Fibroblast of mammary gland (primary cell): ENCODE measurements at regions not wholly inside any gene's neighbourhood (a gene's known extent, or its start where the extent isn't known, plus 50 kb on each side); places are given as distances from the start of the nearest gene placed in this dataset.
"Not testable (repeated sequence)": the region's sequence is repeated elsewhere in the genome, so short reads cannot be mapped to it uniquely, and the experiment has no call there.

Experiments
- DNase-seq: peaks from one replicate; pipeline ENCODE4 v3.0.0-alpha.2; 2010; ENCODE audit warnings: low read depth
- H3K4me3 ChIP-seq: 2 replicates; pipeline ENCODE4 v1.5.1; 2011; ENCODE audit warnings: low read depth, mild to moderate bottlenecking, low read length, moderate library complexity; ENCODE audit not compliant: control insufficient read depth
- TF ChIP-seq, protein P1 (sequence below): conservative IDR thresholded peaks from 2 replicates; pipeline ENCODE4 v1.5.1; 2011; ENCODE audit warnings: low read depth, low read length, inconsistent platforms; ENCODE audit not compliant: control insufficient read depth, insufficient read depth

DNA sequence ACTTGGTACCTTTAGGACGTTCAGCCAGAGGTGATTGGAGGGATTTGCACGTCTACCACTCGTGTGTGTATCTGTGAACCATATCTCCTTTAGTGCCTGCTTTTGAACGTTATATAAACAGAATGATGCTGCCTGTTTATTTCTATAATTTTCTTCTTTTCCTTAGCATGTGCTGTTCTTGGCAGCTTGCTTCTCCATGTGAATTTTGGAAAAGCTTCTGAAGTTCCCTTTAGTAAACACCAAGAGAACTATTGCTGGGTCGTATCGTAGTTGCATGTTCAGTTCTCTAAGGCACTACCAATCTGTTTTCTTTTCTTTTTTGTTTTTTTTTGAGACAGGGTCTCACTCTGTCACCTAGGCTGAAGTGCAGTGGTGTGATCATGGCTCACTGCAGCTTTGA lies 73.8 kb upstream of the FANCC start:
- not testable (repeated sequence) for H3K4me3 ChIP-seq, DNase-seq

- H3K4me3 ChIP-seq: no peak overlapping the region
- TF ChIP-seq, protein P1, sequence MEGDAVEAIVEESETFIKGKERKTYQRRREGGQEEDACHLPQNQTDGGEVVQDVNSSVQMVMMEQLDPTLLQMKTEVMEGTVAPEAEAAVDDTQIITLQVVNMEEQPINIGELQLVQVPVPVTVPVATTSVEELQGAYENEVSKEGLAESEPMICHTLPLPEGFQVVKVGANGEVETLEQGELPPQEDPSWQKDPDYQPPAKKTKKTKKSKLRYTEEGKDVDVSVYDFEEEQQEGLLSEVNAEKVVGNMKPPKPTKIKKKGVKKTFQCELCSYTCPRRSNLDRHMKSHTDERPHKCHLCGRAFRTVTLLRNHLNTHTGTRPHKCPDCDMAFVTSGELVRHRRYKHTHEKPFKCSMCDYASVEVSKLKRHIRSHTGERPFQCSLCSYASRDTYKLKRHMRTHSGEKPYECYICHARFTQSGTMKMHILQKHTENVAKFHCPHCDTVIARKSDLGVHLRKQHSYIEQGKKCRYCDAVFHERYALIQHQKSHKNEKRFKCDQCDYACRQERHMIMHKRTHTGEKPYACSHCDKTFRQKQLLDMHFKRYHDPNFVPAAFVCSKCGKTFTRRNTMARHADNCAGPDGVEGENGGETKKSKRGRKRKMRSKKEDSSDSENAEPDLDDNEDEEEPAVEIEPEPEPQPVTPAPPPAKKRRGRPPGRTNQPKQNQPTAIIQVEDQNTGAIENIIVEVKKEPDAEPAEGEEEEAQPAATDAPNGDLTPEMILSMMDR: no peak
- DNase-seq: no peak
These were observed 71.9 kb upstream of the FANCC start for GRCh38 chr9:95389373-95389772.

DNA sequence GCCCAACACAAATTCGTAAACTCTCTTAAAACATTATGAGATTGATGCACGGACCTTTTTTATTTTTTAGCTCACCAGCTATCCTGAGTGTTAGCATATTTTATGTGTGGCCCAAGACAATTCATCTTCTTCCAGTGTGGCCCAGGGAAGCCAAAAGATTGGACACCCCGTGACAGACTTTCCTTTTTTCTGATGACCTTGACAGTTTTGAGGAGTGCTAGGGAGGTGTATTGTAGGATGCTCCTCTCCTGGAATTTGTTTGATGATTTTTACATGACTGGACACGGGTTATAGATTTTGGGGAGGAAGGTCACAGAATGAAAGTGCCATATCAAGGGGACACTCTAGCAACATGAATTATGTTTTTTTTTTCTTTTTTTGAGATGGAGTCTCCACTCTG lies 69.3 kb upstream of the FANCC start:
- no peak for DNase-seq
- no peak overlapping the region for H3K4me3 ChIP-seq
- TF ChIP-seq, protein P1: no peak

DNA sequence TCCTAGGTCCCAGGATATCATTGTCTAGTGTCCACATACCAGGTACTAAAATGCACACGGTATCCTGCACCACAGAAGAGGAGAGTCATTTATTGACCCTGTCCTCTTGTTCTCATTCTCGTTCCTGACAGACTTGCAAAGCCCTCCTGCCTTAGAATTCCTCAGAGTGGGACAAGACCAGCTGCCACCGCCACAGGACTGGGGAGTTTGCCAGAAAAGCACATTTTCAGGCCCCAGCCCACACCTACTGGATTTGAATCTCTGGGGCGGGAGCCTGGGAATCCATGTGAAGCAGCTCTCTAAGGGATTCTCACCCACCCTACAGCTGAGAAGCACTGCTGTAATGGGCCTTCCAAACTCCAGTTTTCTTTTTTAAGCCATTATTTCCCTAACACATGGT lies 68.0 kb upstream of the FANCC start:
- no peak for DNase-seq
- no peak overlapping the region for H3K4me3 ChIP-seq
- TF ChIP-seq, protein P1: no peak

- no peak for DNase-seq
- TF ChIP-seq, protein P1: no peak
- H3K4me3 ChIP-seq: no peak overlapping the region
These were observed 66.3 kb upstream of the FANCC start for GRCh38 chr9:95383845-95384244.

GRCh38 chr9:95383185-95383676 lies 65.7 kb upstream of the FANCC start:
- peak; percentile 13 for DNase-seq
- H3K4me3 ChIP-seq: no peak overlapping the region
- TF ChIP-seq, protein P1: no peak

DNA sequence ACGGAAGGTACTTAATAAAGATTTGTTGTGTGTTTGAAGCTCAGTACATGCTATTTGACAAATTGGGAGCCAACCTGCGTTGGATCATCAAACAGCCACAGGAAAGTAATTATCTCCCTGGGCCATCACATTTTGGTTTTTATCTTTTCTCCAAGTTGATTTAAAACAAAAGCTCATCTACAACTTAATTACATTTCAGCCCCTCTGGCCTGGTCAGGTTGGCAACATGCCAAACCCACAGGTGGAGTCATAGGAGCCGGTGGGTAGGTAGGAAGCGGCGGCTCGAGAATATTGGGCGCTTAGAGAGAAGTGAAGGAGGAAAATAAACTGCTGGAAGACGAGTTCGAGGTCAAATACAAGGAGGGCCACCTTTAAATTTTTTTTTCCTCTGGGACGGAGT lies 64.9 kb upstream of the FANCC start:
- no peak overlapping the region for H3K4me3 ChIP-seq
- TF ChIP-seq, protein P1: no peak
- no peak for DNase-seq

DNA sequence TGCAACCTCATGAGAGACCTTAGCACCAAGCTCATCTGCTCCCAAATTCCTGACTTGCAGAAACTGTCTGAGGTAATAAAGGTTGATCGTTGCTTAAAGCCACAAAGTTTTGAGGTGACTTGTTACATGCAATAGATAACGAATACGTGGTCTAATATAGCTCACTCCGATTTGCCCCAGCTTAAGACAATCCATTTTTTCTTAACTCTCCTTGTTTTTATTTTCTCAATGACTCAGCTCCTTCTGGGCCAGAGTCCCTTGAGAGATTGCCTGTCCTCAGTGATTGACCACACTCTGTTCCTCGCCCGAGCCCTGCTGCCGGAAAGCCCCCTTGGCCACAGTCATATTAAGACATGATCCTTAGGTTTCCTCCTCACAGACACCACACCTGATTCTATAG lies 63.7 kb upstream of the FANCC start:
- DNase-seq: peak; percentile 60
- no peak overlapping the region for H3K4me3 ChIP-seq
- TF ChIP-seq, protein P1: no peak
